GM23338 (cell line): ENCODE measurements at regions not wholly inside any gene's neighbourhood (a gene's known extent, or its start where the extent isn't known, plus 50 kb on each side); places are given as distances from the start of the nearest gene placed in this dataset.

Source experiments
- EZH2 ChIP-seq: fragments of 200-600 bp; sonication (generic); IDR thresholded peaks from one replicate; pipeline ENCODE4 v1.8.0; 2017; ENCODE audit warnings: antibody characterized with exemption, mild to moderate bottlenecking, low read depth; ENCODE audit not compliant: unreplicated experiment
- POLR2AphosphoS5 ChIP-seq: IDR thresholded peaks from 2 replicates; pipeline ENCODE4 v1.6.1; 2016; ENCODE audit warnings: antibody characterized with exemption, low read depth
- TF ChIP-seq, protein P1 (sequence below), 2 experiments: fragments of 200-600 bp in 1 of 2; sonication (generic) in 1 of 2; conservative IDR thresholded peaks; 2 replicates each; pipeline versions ENCODE4 v1.5.1 to v1.6.1; 2016 to 2017; ENCODE audit warnings: antibody characterized with exemption in 2 of 2, low read depth in 2 of 2, mild to moderate bottlenecking in 2 of 2, moderate library complexity in 1 of 2

DNA sequence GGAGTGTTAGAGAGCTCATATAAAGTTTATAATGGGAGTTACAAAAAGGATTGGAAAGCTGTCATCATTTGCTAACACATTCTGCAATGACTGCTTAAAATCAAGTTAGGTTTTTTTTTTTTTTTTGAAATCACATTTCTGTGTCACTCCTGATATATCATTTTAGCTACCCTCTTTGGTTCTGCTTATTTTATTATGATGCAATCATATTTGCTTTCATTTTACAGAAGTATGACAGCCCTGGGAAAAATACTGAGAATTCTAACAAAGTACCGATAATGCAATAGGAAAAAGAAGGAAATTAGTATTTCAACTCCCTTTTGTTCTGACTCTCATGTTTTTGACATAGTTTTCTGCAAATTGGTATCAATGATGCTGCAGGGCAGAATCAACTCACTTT lies 71.6 kb upstream of the MDGA2 start:
- TF ChIP-seq, protein P1, sequence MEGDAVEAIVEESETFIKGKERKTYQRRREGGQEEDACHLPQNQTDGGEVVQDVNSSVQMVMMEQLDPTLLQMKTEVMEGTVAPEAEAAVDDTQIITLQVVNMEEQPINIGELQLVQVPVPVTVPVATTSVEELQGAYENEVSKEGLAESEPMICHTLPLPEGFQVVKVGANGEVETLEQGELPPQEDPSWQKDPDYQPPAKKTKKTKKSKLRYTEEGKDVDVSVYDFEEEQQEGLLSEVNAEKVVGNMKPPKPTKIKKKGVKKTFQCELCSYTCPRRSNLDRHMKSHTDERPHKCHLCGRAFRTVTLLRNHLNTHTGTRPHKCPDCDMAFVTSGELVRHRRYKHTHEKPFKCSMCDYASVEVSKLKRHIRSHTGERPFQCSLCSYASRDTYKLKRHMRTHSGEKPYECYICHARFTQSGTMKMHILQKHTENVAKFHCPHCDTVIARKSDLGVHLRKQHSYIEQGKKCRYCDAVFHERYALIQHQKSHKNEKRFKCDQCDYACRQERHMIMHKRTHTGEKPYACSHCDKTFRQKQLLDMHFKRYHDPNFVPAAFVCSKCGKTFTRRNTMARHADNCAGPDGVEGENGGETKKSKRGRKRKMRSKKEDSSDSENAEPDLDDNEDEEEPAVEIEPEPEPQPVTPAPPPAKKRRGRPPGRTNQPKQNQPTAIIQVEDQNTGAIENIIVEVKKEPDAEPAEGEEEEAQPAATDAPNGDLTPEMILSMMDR (conservative IDR thresholded peaks at IDR 0.05; ENCODE audit: low read depth in 2 of 2) = no peak
- no peak for TF ChIP-seq POLR2AphosphoS5
- no peak for TF ChIP-seq EZH2
